MM.1S (cell line): ENCODE measurements at regions not wholly inside any gene's neighbourhood (a gene's known extent, or its start where the extent isn't known, plus 50 kb on each side); places are given as distances from the start of the nearest gene placed in this dataset.

ENCODE experiments used
- DNase-seq: peaks from one replicate; pipeline ENCODE4 v3.0.0-alpha.2; 2015
- H2AFZ ChIP-seq: fragments of 300-600 bp; sonication (generic); 2 replicates; pipeline ENCODE4 v1.6.0; 2016; ENCODE audit warnings: antibody characterized with exemption, low read length
- H3F3A ChIP-seq: fragments of 300-600 bp; sonication (generic); 2 replicates; pipeline ENCODE4 v1.6.1; 2016; ENCODE audit warnings: mild to moderate bottlenecking, antibody characterized with exemption, low read length, moderate library complexity, mixed read lengths; ENCODE audit not compliant: insufficient read depth
- H3K27ac ChIP-seq: fragments of 300-600 bp; sonication (generic); 2 replicates; pipeline ENCODE4 v1.5.1; 2016; ENCODE audit warnings: mild to moderate bottlenecking, low read length
- H3K27me3 ChIP-seq: fragments of 300-600 bp; sonication (generic); replicated peaks from 2 replicates; pipeline ENCODE4 v1.6.0; 2016; ENCODE audit warnings: low read length; ENCODE audit not compliant: insufficient read depth
- H3K36me3 ChIP-seq: fragments of 300-600 bp; sonication (generic); replicated peaks from 2 replicates; pipeline ENCODE4 v1.6.1; 2016; ENCODE audit warnings: mild to moderate bottlenecking, low read length, mixed read lengths; ENCODE audit not compliant: insufficient read depth
- H3K4me1 ChIP-seq: fragments of 300-600 bp; sonication (generic); 2 replicates; pipeline ENCODE4 v1.6.1; 2016; ENCODE audit warnings: low read length, mixed read lengths
- H3K4me2 ChIP-seq: fragments of 300-600 bp; sonication (generic); 2 replicates; pipeline ENCODE4 v1.6.0; 2016; ENCODE audit warnings: low read depth, low read length
- H3K4me3 ChIP-seq: fragments of 300-600 bp; sonication (generic); 2 replicates; pipeline ENCODE4 v1.5.1; 2016; ENCODE audit warnings: low read length, mixed read lengths
- H3K79me2 ChIP-seq: fragments of 300-600 bp; sonication (generic); 2 replicates; pipeline ENCODE4 v1.6.1; 2016; ENCODE audit warnings: mixed run types, low read length, mixed read lengths
- H3K9ac ChIP-seq: fragments of 300-600 bp; sonication (generic); 2 replicates; pipeline ENCODE4 v1.6.1; 2016; ENCODE audit warnings: low read length, mixed read lengths
- H3K9me2 ChIP-seq: fragments of 300-600 bp; sonication (generic); replicated peaks from 2 replicates; pipeline ENCODE4 v1.6.1; 2016; ENCODE audit warnings: mild to moderate bottlenecking, low read length, mixed read lengths; ENCODE audit not compliant: insufficient read depth
- H3K9me3 ChIP-seq: fragments of 300-600 bp; sonication (generic); replicated peaks from 2 replicates; pipeline ENCODE4 v1.6.1; 2016; ENCODE audit warnings: mild to moderate bottlenecking, low read length, mixed read lengths; ENCODE audit not compliant: insufficient read depth
- H4K20me1 ChIP-seq: fragments of 300-600 bp; sonication (generic); 2 replicates; pipeline ENCODE4 v1.6.1; 2016; ENCODE audit warnings: mild to moderate bottlenecking, low read length, moderate library complexity, mixed read lengths; ENCODE audit not compliant: insufficient read depth
- EZH2 ChIP-seq: fragments of 300-600 bp; sonication (generic); optimal IDR thresholded peaks from 2 replicates; pipeline ENCODE3; 2017; ENCODE audit warnings: low read depth, mild to moderate bottlenecking, antibody characterized with exemption, low read length, mixed read lengths
- EZH2phosphoT487 ChIP-seq: fragments of 300-600 bp; sonication (generic); IDR thresholded peaks from 2 replicates; pipeline ENCODE4 v1.6.1; 2018; ENCODE audit warnings: antibody characterized with exemption, low read length
- TF ChIP-seq, protein P1 (sequence below): fragments of 300-600 bp; sonication (generic); IDR thresholded peaks from 2 replicates; pipeline ENCODE4 v1.5.1; 2016; ENCODE audit warnings: antibody characterized with exemption, low read length, mixed read lengths

DNA sequence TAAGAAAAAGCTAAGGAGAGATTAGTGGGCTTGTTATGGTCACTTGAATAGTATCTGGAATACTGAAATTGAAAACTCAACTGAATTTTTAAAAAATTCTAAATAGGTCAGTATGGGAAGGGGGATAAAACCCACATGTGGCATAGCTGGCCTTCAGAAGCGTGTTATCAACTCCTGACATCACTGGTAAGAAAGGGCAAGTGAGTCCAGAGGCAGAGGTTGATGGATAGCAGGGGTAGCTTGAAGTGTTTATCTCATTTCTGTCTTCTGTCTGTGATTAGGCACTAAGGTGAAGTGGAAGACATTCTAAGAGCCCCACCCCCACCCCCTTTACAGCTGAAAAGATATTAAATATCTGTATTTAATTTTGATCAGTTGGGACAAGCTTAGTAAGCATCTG lies 261.4 kb upstream of the TMTC1 start:
- Histone ChIP-seq H3K27ac (no peak overlapping the region), H4K20me1 (no peaks in the 10 kb centered on the region), H3K9me2 (no peaks in the 10 kb centered on the region), H3K9me3 (no peaks in the 10 kb centered on the region), H2AFZ (no peak overlapping the region), H3K4me3 (no peak overlapping the region), H3K9ac (no peak overlapping the region), H3K4me1 (no peaks in the 10 kb centered on the region), H3K36me3 (no peaks in the 10 kb centered on the region), H3F3A (no peaks in the 10 kb centered on the region), H3K27me3 (no peaks in the 10 kb centered on the region), H3K79me2 (no peaks in the 10 kb centered on the region), H3K4me2 (no peak overlapping the region)
- DNase-seq: no peak
- TF ChIP-seq, protein P1, sequence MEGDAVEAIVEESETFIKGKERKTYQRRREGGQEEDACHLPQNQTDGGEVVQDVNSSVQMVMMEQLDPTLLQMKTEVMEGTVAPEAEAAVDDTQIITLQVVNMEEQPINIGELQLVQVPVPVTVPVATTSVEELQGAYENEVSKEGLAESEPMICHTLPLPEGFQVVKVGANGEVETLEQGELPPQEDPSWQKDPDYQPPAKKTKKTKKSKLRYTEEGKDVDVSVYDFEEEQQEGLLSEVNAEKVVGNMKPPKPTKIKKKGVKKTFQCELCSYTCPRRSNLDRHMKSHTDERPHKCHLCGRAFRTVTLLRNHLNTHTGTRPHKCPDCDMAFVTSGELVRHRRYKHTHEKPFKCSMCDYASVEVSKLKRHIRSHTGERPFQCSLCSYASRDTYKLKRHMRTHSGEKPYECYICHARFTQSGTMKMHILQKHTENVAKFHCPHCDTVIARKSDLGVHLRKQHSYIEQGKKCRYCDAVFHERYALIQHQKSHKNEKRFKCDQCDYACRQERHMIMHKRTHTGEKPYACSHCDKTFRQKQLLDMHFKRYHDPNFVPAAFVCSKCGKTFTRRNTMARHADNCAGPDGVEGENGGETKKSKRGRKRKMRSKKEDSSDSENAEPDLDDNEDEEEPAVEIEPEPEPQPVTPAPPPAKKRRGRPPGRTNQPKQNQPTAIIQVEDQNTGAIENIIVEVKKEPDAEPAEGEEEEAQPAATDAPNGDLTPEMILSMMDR: no peak

DNA sequence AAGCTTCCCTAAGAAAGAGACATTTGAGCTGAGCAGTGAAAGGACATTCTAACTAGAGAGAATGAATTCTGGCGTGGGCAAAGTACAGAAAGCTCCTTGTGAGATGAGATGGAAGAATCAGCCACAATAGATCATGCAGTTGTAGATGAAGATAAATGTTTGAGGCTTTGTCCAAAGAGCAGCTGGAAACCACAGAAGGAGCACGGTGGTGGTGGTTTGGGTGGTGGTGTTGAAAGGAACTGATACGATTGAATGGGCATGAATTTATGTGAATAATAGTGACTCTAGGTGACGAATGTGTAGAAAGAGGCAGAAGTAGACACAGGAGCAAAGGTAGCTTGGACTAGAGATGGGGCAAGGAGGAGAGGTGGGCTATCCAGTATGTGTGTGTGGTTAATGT lies 260.5 kb upstream of the TMTC1 start:
- no peaks in the 10 kb centered on the region for H3K9me3 ChIP-seq
- H3K4me2 ChIP-seq: no peak overlapping the region
- no peaks in the 10 kb centered on the region for H3K27me3 ChIP-seq
- H3K4me3 ChIP-seq: no peak overlapping the region
- no peak for DNase-seq
- TF ChIP-seq EZH2: no peak
- no peak for TF ChIP-seq EZH2phosphoT487
- TF ChIP-seq, protein P1: no peak
- H3K9ac ChIP-seq: no peak overlapping the region
- H4K20me1 ChIP-seq: no peaks in the 10 kb centered on the region
- no peaks in the 10 kb centered on the region for H3K9me2 ChIP-seq
- no peaks in the 10 kb centered on the region for H3K36me3 ChIP-seq
- H3F3A ChIP-seq: no peaks in the 10 kb centered on the region
- no peaks in the 10 kb centered on the region for H3K79me2 ChIP-seq
- H3K4me1 ChIP-seq: no peaks in the 10 kb centered on the region
- no peak overlapping the region for H3K27ac ChIP-seq
- H2AFZ ChIP-seq: no peak overlapping the region

DNA sequence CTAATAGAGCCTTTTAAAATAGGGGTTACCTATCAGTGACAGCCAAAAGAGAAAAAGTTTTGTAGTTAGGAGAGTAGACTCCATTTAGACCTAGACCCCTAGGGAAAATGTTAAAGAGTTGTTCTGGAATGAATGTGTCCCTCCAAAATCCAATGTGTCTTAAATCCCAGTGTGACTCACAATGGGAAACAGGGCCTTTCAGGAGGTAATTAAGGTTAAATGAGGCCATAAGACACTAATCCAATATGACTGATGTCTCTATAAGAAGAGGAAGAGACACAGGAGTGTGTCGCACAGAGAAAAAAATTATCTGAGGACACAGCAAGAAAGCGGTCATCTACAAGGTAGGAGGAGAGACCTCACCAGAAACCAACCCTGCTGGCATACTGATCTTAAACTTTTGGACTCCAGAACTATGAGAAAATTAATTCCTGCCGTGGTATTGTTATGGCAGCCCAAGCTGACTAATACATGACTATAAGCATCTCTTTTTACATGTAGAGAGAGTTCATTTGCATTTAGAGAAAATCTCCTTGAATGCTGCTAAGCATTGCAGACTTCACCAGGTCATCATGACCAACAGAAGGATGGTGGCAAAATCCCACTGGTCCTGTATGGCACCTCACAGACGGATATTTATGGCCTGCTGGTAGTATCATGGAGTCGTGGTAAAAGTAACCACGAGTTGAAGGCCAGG lies 259.6 kb upstream of the TMTC1 start:
- no peaks in the 10 kb centered on the region for H3K36me3 ChIP-seq
- H3K9me2 ChIP-seq: no peaks in the 10 kb centered on the region
- no peaks in the 10 kb centered on the region for H3K4me1 ChIP-seq
- DNase-seq: no peak
- H3K9ac ChIP-seq: no peak overlapping the region
- no peaks in the 10 kb centered on the region for H3K79me2 ChIP-seq
- H4K20me1 ChIP-seq: no peaks in the 10 kb centered on the region
- no peaks in the 10 kb centered on the region for H3K9me3 ChIP-seq
- H3F3A ChIP-seq: no peaks in the 10 kb centered on the region
- no peak for TF ChIP-seq EZH2
- TF ChIP-seq, protein P1: no peak
- no peak for TF ChIP-seq EZH2phosphoT487
- no peak overlapping the region for H2AFZ ChIP-seq
- no peaks in the 10 kb centered on the region for H3K27me3 ChIP-seq
- no peak overlapping the region for H3K27ac ChIP-seq
- H3K4me2 ChIP-seq: no peak overlapping the region
- no peak overlapping the region for H3K4me3 ChIP-seq
